ENCODE measurements at regions not wholly inside any gene's neighbourhood (a gene's known extent, or its start where the extent isn't known, plus 50 kb on each side); places are given as distances from the start of the nearest gene placed in this dataset.
"Not testable (repeated sequence)": the region's sequence is repeated elsewhere in the genome, so short reads cannot be mapped to it uniquely, and the experiment has no call there.

DNA sequence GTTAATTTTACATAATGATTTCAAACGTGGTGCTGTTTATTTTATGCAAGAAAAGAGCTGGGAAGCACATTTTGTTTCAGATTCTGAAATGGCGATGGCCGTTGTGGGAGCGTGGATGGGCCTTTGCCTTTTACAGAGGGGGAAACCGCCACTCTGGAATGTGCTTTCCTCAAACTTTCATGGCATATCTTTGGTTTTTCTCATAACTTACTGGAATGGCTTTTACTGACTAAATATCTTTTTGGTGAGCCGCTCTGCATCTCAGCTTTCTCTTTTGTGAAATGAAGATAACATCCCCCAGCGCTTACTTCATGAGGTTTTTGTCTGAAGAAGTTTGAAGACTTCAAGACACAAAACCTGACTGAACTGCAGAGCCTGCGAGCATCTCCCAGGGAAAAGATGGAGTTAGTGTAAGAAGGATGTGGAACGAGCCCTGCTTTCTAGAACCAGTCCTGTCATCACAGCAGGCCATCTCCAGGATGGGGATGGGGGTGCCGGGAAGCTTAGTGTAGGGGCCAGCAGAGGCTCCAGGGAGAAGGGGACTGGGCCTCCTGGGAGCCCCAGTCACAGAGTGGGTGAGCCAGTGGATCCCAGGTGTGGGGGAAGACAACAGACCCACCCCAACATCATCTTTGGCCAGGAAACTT lies 61.8 kb upstream of the TIAM2 start:
- peak overlapping the region; percentile 14 for H3K27ac Mint-ChIP-seq (ENCODE audit: unreplicated experiment)
- no peaks in the 10 kb centered on the region for H3K27me3 Mint-ChIP-seq (ENCODE audit: low read depth)

DNA sequence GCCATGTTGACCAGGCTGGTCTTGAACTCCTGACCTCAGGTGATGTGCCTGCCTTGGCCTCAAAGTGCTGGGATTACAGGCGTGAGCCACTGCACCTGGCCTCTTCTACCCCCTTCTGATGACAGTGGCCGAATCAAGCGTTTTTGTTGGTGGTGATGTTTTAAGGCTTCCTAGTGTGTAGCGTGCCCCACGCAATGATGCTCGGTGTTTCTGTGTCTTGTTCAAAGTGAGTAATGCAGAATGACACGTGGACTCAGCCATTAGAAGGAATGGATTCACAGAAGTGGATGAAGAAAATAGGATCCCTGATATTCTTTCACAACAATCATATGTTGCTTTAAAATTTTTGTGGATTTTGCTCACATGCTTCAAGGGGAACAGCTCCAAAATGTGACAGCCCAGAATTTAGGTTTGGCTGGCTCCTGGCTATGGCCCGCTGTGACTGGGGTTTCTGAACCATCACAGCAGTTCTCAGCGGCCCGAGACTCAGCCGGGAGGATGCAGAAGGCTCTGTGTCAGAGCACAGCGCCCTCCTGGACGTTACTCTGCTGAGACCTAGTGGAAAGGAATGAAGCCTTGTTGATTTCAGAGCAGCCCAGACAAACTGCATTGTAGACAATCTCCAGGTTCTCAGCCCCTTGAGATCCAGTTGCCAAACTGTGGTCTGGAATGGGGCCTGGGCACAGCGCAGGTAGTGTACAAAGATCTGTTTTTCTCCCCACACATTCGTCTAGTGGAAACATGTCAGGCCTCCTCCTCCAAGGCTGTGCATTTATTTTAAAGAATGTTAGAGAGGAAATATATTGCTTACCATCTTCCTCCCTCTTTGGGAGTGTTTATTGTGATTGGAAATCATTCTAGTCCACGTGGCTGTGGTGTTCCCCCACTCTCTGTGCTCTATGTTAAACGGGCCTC lies 57.6 kb upstream of the TIAM2 start:
- DNase-seq (ENCODE audit: low spot score), result no peak
- Mint-ChIP-seq H3K4me3 (ENCODE audit: unreplicated experiment) (no peak overlapping the region), H3K36me3 (ENCODE audit: low read depth) (no peaks in the 10 kb centered on the region), H3K4me1 (ENCODE audit: low read depth) (peaks cover 16% of the 10 kb centered on the region), H3K27me3 (ENCODE audit: low read depth) (no peaks in the 10 kb centered on the region), H3K27ac (ENCODE audit: unreplicated experiment) (no peak overlapping the region), H3K9me3 (ENCODE audit: low read depth) (no peaks in the 10 kb centered on the region)
- TF ChIP-seq, protein P1, sequence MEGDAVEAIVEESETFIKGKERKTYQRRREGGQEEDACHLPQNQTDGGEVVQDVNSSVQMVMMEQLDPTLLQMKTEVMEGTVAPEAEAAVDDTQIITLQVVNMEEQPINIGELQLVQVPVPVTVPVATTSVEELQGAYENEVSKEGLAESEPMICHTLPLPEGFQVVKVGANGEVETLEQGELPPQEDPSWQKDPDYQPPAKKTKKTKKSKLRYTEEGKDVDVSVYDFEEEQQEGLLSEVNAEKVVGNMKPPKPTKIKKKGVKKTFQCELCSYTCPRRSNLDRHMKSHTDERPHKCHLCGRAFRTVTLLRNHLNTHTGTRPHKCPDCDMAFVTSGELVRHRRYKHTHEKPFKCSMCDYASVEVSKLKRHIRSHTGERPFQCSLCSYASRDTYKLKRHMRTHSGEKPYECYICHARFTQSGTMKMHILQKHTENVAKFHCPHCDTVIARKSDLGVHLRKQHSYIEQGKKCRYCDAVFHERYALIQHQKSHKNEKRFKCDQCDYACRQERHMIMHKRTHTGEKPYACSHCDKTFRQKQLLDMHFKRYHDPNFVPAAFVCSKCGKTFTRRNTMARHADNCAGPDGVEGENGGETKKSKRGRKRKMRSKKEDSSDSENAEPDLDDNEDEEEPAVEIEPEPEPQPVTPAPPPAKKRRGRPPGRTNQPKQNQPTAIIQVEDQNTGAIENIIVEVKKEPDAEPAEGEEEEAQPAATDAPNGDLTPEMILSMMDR (IDR thresholded peaks at IDR 0.05), result no peak

More for the DNA sequence above, 61.8 kb upstream of the TIAM2 start:
- H3K4me1 Mint-ChIP-seq (ENCODE audit: low read depth), result peaks cover 32% of the 10 kb centered on the region
- H3K36me3 Mint-ChIP-seq (ENCODE audit: low read depth), result no peaks in the 10 kb centered on the region
- TF ChIP-seq, protein P1 (IDR thresholded peaks at IDR 0.05), result no peak
- no peaks in the 10 kb centered on the region for H3K9me3 Mint-ChIP-seq (ENCODE audit: low read depth)
- H3K4me3 Mint-ChIP-seq (ENCODE audit: unreplicated experiment), result no peak overlapping the region
- DNase-seq (ENCODE audit: low spot score), result no peak

DNA sequence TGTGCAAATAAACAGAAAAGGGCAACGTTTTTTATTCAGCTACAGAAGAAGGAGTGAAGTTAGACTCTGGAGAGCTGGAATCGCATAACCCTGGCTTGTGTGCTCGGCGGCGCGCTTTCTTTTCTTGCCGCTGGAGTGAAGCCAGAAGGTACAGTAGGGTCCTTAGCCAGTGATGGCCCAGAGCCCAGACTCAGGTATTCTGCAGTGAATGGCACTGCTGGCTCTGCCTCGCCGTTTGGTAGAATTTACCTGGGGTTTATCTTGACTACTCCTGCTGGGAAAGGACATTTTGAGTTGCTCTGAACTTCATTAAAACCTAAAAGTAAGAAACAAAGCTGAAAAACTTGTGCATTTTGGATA lies 56.9 kb upstream of the TIAM2 start:
- Mint-ChIP-seq H3K27ac (ENCODE audit: unreplicated experiment) (no peak overlapping the region), H3K4me3 (ENCODE audit: unreplicated experiment) (no peak overlapping the region), H3K27me3 (ENCODE audit: low read depth) (no peaks in the 10 kb centered on the region), H3K9me3 (ENCODE audit: low read depth) (no peaks in the 10 kb centered on the region), H3K36me3 (ENCODE audit: low read depth) (no peaks in the 10 kb centered on the region), H3K4me1 (ENCODE audit: low read depth) (peaks cover 10% of the 10 kb centered on the region)
- TF ChIP-seq, protein P1 (IDR thresholded peaks at IDR 0.05), result no peak
- DNase-seq (ENCODE audit: low spot score), result no peak

GRCh38 chr6:154938727-154939285 lies 56.3 kb upstream of the TIAM2 start:
- DNase-seq (ENCODE audit: low spot score); H3K4me1 Mint-ChIP-seq (ENCODE audit: low read depth); H3K27me3 Mint-ChIP-seq (ENCODE audit: low read depth); H3K27ac Mint-ChIP-seq (ENCODE audit: unreplicated experiment); H3K9me3 Mint-ChIP-seq (ENCODE audit: low read depth); H3K4me3 Mint-ChIP-seq (ENCODE audit: unreplicated experiment); H3K36me3 Mint-ChIP-seq (ENCODE audit: low read depth): not testable (repeated sequence)

GRCh38 chr6:154942770-154943169 lies 52.3 kb upstream of the TIAM2 start:
- DNase-seq (ENCODE audit: low spot score), result no peak
- Mint-ChIP-seq H3K4me3 (ENCODE audit: unreplicated experiment) (no peak overlapping the region), H3K27ac (ENCODE audit: unreplicated experiment) (no peak overlapping the region), H3K27me3 (ENCODE audit: low read depth) (no peaks in the 10 kb centered on the region), H3K36me3 (ENCODE audit: low read depth) (peaks cover 8% of the 10 kb centered on the region), H3K9me3 (ENCODE audit: low read depth) (no peaks in the 10 kb centered on the region), H3K4me1 (ENCODE audit: low read depth) (peaks cover 3% of the 10 kb centered on the region)
- TF ChIP-seq, protein P1 (IDR thresholded peaks at IDR 0.05), result no peak

Data from chondrocyte (in vitro differentiated cells).